ENCODE measurements at regions not wholly inside any gene's neighbourhood (a gene's known extent, or its start where the extent isn't known, plus 50 kb on each side); places are given as distances from the start of the nearest gene placed in this dataset.

DNA sequence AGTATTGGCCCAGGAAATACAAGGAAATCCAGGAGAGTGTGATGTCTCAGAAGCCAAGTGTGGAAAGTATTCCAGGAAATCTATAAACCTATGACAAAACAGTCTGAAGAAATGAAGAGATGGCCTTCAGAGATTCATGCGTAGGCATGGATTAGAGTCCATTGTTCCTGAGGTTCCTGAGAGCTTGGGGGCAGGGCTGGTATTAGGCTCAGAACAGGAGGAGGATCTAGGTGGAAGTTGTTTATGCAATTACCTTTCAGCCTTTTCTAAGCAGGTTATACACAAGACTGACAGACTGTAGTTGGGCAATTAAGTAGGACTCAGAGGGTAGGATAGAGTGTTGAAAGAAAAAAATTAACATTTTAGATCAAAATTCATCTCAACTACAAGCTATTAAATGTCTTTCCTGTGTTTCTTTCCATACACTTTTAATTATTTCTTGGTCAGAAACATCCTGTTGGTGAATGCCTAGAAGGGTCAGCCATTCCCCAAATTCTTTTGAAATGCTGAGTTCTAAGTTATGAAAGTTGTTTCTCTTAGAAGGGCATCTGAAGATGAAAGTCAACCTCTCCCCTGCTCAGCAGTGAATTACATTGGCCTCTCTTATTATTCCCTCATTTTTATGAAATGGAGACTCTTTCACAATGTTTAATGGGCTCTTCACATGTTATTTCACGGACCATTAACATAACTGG lies 201.2 kb upstream of the MYLIP start:
- Histone ChIP-seq H3K27ac (ENCODE audit: low read depth in 2 of 2, low read length in 2 of 2) (no peak overlapping the region), H3K27me3 (ENCODE audit: control insufficient read depth, insufficient read depth, low read length) (no peaks in the 10 kb centered on the region), H3K4me3 (ENCODE audit: low read length in 3 of 3) (no peak overlapping the region), H3K9me3 (ENCODE audit: control insufficient read depth in 2 of 3, insufficient read depth in 1 of 3, low read length in 3 of 3) (no peaks in the 10 kb centered on the region), H3K4me1 (ENCODE audit: control insufficient read depth in 2 of 3, insufficient read depth in 2 of 3, low read depth in 1 of 3, low read length in 3 of 3) (no peaks in the 10 kb centered on the region), H3K36me3 (ENCODE audit: control insufficient read depth in 2 of 3, insufficient read depth in 3 of 3, low read length in 3 of 3) (no peaks in the 10 kb centered on the region), H3K9ac (ENCODE audit: low read length in 3 of 3) (no peak overlapping the region)
- DNase-seq: no peak
- intact Hi-C loops (cut with DNase I): no loop called here
- TF ChIP-seq, protein P1, sequence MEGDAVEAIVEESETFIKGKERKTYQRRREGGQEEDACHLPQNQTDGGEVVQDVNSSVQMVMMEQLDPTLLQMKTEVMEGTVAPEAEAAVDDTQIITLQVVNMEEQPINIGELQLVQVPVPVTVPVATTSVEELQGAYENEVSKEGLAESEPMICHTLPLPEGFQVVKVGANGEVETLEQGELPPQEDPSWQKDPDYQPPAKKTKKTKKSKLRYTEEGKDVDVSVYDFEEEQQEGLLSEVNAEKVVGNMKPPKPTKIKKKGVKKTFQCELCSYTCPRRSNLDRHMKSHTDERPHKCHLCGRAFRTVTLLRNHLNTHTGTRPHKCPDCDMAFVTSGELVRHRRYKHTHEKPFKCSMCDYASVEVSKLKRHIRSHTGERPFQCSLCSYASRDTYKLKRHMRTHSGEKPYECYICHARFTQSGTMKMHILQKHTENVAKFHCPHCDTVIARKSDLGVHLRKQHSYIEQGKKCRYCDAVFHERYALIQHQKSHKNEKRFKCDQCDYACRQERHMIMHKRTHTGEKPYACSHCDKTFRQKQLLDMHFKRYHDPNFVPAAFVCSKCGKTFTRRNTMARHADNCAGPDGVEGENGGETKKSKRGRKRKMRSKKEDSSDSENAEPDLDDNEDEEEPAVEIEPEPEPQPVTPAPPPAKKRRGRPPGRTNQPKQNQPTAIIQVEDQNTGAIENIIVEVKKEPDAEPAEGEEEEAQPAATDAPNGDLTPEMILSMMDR (IDR thresholded peaks at IDR 0.05; ENCODE audit: borderline replicate concordance, extremely low read depth, insufficient read depth): no peak
- FAIRE-seq: no peak

DNA sequence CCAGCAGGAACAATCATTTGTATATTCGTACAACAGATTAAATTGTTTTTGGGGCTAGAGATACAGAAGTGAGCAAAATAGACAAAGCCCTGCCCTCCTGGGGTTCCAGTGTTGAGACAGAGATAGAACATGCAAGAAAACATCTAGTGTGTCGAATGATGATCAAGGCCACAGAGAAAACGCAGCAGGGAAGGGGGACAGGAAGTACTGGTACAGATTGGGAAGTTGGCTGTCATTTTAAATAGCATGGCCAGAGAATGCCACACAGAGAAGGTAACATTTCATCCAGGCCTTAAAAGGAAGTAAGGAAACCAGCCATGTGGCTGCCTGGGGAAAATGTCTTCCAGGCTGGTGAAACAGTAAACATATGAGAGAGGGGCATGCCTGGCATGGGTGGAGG lies 202.6 kb upstream of the MYLIP start:
- H3K9me3 ChIP-seq (ENCODE audit: control insufficient read depth in 2 of 3, insufficient read depth in 1 of 3, low read length in 3 of 3): no peaks in the 10 kb centered on the region
- no peak overlapping the region for H3K9ac ChIP-seq (ENCODE audit: low read length in 3 of 3)
- FAIRE-seq (no peak), DNase-seq (no peak)
- intact Hi-C loops (cut with DNase I): no loop called here
- no peaks in the 10 kb centered on the region for H3K27me3 ChIP-seq (ENCODE audit: control insufficient read depth, insufficient read depth, low read length)
- H3K4me1 ChIP-seq (ENCODE audit: control insufficient read depth in 2 of 3, insufficient read depth in 2 of 3, low read depth in 1 of 3, low read length in 3 of 3): no peaks in the 10 kb centered on the region
- H3K36me3 ChIP-seq (ENCODE audit: control insufficient read depth in 2 of 3, insufficient read depth in 3 of 3, low read length in 3 of 3): no peaks in the 10 kb centered on the region
- TF ChIP-seq, protein P1 (IDR thresholded peaks at IDR 0.05; ENCODE audit: borderline replicate concordance, extremely low read depth, insufficient read depth): no peak
- no peak overlapping the region for H3K4me3 ChIP-seq (ENCODE audit: low read length in 3 of 3)
- H3K27ac ChIP-seq (ENCODE audit: low read depth in 2 of 2, low read length in 2 of 2): no peak overlapping the region

DNA sequence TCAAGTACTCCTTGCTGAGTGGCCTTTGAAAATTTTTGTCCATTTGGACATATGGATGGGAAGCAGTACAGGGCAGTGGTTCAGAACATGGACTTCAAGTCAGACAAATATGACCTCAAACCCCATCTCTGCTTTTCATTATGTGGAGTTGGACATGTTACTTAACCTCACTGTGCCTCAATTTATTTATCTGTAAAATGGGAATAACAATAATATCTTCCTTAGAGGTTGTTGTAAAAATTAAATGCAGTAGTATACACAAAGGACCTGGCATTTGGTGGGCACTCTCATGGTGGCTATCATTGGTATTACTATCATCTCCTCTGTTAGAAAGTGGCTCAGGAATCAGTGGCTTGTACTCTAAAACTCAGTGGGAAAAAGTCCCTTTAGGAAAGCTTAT lies 204.0 kb upstream of the MYLIP start:
- FAIRE-seq (no peak), DNase-seq (no peak)
- no peak overlapping the region for H3K9ac ChIP-seq (ENCODE audit: low read length in 3 of 3)
- H3K4me3 ChIP-seq (ENCODE audit: low read length in 3 of 3): no peak overlapping the region
- no peaks in the 10 kb centered on the region for H3K9me3 ChIP-seq (ENCODE audit: control insufficient read depth in 2 of 3, insufficient read depth in 1 of 3, low read length in 3 of 3)
- H3K4me1 ChIP-seq (ENCODE audit: control insufficient read depth in 2 of 3, insufficient read depth in 2 of 3, low read depth in 1 of 3, low read length in 3 of 3): no peaks in the 10 kb centered on the region
- H3K27me3 ChIP-seq (ENCODE audit: control insufficient read depth, insufficient read depth, low read length): no peaks in the 10 kb centered on the region
- H3K27ac ChIP-seq (ENCODE audit: low read depth in 2 of 2, low read length in 2 of 2): no peak overlapping the region
- TF ChIP-seq, protein P1 (IDR thresholded peaks at IDR 0.05; ENCODE audit: borderline replicate concordance, extremely low read depth, insufficient read depth): no peak
- H3K36me3 ChIP-seq (ENCODE audit: control insufficient read depth in 2 of 3, insufficient read depth in 3 of 3, low read length in 3 of 3): no peaks in the 10 kb centered on the region
- intact Hi-C loops (cut with DNase I): no loop called here

Data from kidney (tissue), 13 donors.